ENCODE measurements at regions not wholly inside any gene's neighbourhood (a gene's known extent, or its start where the extent isn't known, plus 50 kb on each side); places are given as distances from the start of the nearest gene placed in this dataset.

DNA sequence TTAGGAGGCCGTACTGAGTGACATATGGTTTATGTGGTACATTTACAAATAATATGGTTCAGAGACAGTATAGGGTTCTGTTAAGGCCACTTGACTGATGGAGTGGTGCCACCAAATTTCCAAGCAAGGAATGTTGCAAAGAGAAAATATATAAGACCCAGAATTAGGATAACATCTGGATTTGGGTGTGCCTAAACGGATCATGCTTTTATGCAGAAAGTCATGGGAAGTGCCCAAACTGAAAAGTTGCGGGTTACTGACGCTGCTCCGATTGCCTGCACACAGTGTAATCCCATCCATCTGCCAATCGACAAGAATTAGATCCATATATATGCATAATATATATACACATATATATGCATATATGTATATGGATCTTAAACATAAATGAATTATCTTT, 138.4 kb upstream of the DCN start:
- Histone ChIP-seq H3K9me3 (ENCODE audit: low read length) (no peaks in the 10 kb centered on the region), H3K4me3 (ENCODE audit: low read length) (no peak overlapping the region), H3K27me3 (ENCODE audit: insufficient read depth, low read length, poor library complexity, severe bottlenecking) (no peaks in the 10 kb centered on the region), H3K36me3 (ENCODE audit: insufficient read depth, low read length) (no peaks in the 10 kb centered on the region), H3K4me1 (ENCODE audit: insufficient read depth, low read length) (no peaks in the 10 kb centered on the region), H3K27ac (ENCODE audit: low read depth, low read length) (no peak overlapping the region)
- no peak for DNase-seq
- Mint-ChIP-seq H3K4me3 (no peak overlapping the region), H3K9me3 (no peaks in the 10 kb centered on the region), H3K4me1 (no peaks in the 10 kb centered on the region), H3K27me3 (peaks cover 0 to 2% of the 10 kb centered on the region in 2 donors), H3K36me3 (no peaks in the 10 kb centered on the region), H3K27ac (no peak overlapping the region)
- CTCF ChIA-PET, result no interaction called here
- POLR2A ChIA-PET, result no interaction called here

DNA sequence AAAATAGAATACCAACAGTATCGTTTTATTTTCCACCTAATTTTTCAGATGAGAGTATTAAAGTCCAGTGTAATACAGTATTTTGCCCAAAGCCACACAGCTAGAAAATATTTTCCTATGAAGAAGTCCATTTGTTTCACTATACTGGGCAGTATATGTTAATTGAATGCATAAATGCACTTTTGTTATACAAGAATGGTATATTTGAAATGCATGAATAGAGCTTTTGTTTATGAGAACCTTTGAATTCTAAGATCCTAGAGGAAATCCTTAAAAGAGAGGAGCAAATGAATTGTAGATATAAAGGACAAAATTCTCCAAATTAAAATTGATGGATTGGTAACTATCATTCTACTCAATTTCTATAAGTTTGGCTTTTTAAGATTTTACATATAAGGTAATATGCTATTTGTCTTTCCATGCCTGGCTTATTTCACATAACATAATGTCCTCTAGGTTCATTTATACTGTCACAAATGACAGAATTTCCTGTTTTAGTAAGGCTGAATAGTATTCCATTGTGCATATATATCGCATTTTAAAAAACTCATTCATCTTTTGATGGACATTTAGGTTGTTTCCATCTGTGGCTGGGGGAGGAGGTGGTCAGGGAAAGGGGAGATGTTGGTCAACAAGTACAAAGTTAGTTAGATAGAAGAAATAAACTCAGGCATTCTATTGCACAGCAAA, 136.6 kb upstream of the DCN start:
- Mint-ChIP-seq H3K36me3 (no peaks in the 10 kb centered on the region), H3K4me1 (no peaks in the 10 kb centered on the region), H3K4me3 (no peak overlapping the region), H3K27ac (no peak overlapping the region), H3K9me3 (peaks cover 0 to 5% (median 0%) of the 10 kb centered on the region in 5 donors), H3K27me3 (peaks cover 0 to 6% of the 10 kb centered on the region in 2 donors)
- no peaks in the 10 kb centered on the region for H3K36me3 ChIP-seq (ENCODE audit: insufficient read depth, low read length)
- no peaks in the 10 kb centered on the region for H3K4me1 ChIP-seq (ENCODE audit: insufficient read depth, low read length)
- ChIA-PET CTCF (no interaction called here), POLR2A (no interaction called here)
- H3K27me3 ChIP-seq (ENCODE audit: insufficient read depth, low read length, poor library complexity, severe bottlenecking), result no peaks in the 10 kb centered on the region
- no peak for DNase-seq
- H3K27ac ChIP-seq (ENCODE audit: low read depth, low read length), result no peak overlapping the region
- H3K4me3 ChIP-seq (ENCODE audit: low read length), result no peak overlapping the region
- H3K9me3 ChIP-seq (ENCODE audit: low read length), result no peaks in the 10 kb centered on the region

DNA sequence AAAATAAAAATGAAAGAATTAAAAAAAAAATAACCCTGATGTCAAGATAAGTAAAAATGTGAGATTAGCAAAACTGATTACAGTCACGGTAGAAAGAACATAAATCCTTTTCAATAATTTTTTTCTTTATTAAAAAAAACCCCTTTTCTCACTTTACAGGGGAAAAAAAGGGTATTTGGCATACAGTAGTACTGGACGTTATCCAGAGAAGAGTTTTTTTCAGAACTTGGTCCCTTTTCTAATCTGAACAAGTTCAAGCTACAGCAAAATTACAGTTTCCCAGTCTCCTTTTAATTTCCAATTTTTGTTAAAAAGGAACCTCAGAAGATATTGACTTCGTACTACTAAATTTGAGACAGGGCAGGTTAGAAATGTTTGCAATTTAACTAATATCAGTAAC, 134.7 kb upstream of the DCN start:
- H3K4me3 Mint-ChIP-seq, result no peak overlapping the region
- CTCF ChIA-PET, result no interaction called here

DNA sequence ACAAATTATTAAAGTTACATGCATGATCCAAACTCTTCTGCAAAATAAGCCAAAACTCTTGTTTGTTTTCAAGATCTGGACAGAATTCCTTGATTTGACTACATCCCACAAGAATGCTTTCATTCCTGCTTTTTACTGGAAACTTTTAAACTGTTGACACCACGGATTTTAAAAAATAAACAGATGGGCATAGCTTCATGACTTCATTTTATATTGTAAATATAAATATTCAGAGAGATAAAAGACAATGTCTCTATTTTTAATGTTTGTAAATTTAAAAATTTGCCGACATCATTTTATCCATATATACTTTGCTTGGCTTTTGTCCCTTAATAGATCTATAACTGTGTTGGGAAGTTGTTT, 134.3 kb upstream of the DCN start:
- Mint-ChIP-seq H3K9me3 (peaks cover 0 to 5% (median 0%) of the 10 kb centered on the region in 5 donors), H3K36me3 (no peaks in the 10 kb centered on the region), H3K4me3 (no peak overlapping the region), H3K27ac (no peak overlapping the region), H3K4me1 (no peaks in the 10 kb centered on the region), H3K27me3 (peaks cover 0 to 9% of the 10 kb centered on the region in 2 donors)
- Histone ChIP-seq H3K4me1 (ENCODE audit: insufficient read depth, low read length) (no peaks in the 10 kb centered on the region), H3K9me3 (ENCODE audit: low read length) (no peaks in the 10 kb centered on the region), H3K27me3 (ENCODE audit: insufficient read depth, low read length, poor library complexity, severe bottlenecking) (no peaks in the 10 kb centered on the region), H3K36me3 (ENCODE audit: insufficient read depth, low read length) (no peaks in the 10 kb centered on the region), H3K4me3 (ENCODE audit: low read length) (no peak overlapping the region), H3K27ac (ENCODE audit: low read depth, low read length) (no peak overlapping the region)
- ChIA-PET CTCF (no interaction called here), POLR2A (no interaction called here)
- DNase-seq, result no peak

More for the DNA sequence above, 134.7 kb upstream of the DCN start:
- Mint-ChIP-seq H3K27ac (no peak overlapping the region), H3K27me3 (peaks cover 0 to 9% of the 10 kb centered on the region in 2 donors), H3K9me3 (peaks cover 0 to 5% (median 0%) of the 10 kb centered on the region in 5 donors), H3K4me1 (no peaks in the 10 kb centered on the region), H3K36me3 (no peaks in the 10 kb centered on the region)
- Histone ChIP-seq H3K27ac (ENCODE audit: low read depth, low read length) (no peak overlapping the region), H3K4me3 (ENCODE audit: low read length) (no peak overlapping the region), H3K9me3 (ENCODE audit: low read length) (no peaks in the 10 kb centered on the region), H3K36me3 (ENCODE audit: insufficient read depth, low read length) (no peaks in the 10 kb centered on the region), H3K4me1 (ENCODE audit: insufficient read depth, low read length) (no peaks in the 10 kb centered on the region), H3K27me3 (ENCODE audit: insufficient read depth, low read length, poor library complexity, severe bottlenecking) (no peaks in the 10 kb centered on the region)
- POLR2A ChIA-PET, result no interaction called here
- no peak for DNase-seq

DNA sequence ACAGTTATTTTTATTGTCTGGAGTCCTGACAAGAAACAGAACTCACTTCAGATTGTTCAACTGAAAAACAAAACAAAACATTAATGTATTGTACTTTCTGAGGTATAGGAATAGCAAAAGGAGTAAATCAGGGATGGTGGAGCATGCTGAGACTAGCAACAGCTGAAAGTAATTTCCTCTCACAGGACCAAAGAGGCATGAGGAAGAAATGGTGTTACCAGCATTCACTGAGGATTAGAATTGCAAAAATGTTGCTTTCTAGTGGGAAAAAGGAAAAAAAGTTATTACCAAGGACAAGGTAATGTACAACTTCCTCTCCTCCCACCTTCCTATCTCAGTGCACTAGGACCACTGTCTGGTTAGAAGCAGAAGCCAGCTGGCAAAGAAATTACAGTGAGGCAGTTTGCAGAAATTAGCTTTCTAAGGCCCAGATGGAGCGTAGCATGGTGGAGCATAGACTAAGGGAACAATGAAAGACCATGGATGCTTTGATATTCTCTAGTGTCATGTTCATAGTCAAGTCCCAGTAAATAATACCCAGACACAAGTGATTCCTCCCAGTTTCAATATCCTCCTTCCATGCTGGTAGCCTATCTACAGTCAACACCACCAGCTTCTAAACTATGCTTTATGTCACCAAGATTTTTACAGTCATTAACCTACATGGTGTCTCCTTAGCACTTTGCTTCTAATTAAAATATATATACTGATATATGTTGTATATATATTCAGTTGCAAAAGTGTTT, 133.7 kb upstream of the DCN start:
- Histone ChIP-seq H3K27me3 (ENCODE audit: insufficient read depth, low read length, poor library complexity, severe bottlenecking) (no peaks in the 10 kb centered on the region), H3K9me3 (ENCODE audit: low read length) (no peaks in the 10 kb centered on the region), H3K27ac (ENCODE audit: low read depth, low read length) (no peak overlapping the region), H3K36me3 (ENCODE audit: insufficient read depth, low read length) (no peaks in the 10 kb centered on the region), H3K4me3 (ENCODE audit: low read length) (no peak overlapping the region), H3K4me1 (ENCODE audit: insufficient read depth, low read length) (no peaks in the 10 kb centered on the region)
- Mint-ChIP-seq H3K27me3 (peaks cover 0 to 9% of the 10 kb centered on the region in 2 donors), H3K4me1 (no peaks in the 10 kb centered on the region), H3K4me3 (no peak overlapping the region), H3K27ac (no peak overlapping the region), H3K36me3 (no peaks in the 10 kb centered on the region), H3K9me3 (peaks cover 0 to 5% (median 0%) of the 10 kb centered on the region in 5 donors)
- ChIA-PET POLR2A (no interaction called here), CTCF (no interaction called here)
- no peak for DNase-seq

DNA sequence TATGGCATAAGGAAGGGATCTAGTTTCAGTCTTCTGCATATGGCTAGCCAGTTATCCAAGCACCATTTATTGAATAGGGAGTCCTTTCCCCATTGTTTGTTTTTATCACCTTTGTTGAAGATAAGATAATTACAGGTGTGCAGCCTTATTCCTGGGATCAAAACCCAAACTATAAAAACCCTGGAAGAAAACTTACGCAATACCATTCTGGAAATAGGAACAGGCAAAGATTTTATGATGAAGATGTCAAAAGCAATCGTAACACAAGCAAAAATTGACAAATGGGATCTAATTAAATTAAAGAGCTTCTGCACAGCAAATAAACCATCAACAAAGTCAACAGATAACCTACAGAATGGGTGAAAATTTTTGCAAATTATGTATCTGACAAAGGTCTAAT, 128.5 kb upstream of the DCN start:
- POLR2A ChIA-PET, result no interaction called here
- no peak for DNase-seq
- H3K9me3 Mint-ChIP-seq, result peaks cover 0 to 5% (median 0%) of the 10 kb centered on the region in 5 donors
- Histone ChIP-seq H3K27ac (ENCODE audit: low read depth, low read length) (no peak overlapping the region), H3K36me3 (ENCODE audit: insufficient read depth, low read length) (no peaks in the 10 kb centered on the region), H3K4me3 (ENCODE audit: low read length) (no peak overlapping the region), H3K4me1 (ENCODE audit: insufficient read depth, low read length) (no peaks in the 10 kb centered on the region), H3K9me3 (ENCODE audit: low read length) (no peaks in the 10 kb centered on the region), H3K27me3 (ENCODE audit: insufficient read depth, low read length, poor library complexity, severe bottlenecking) (no peaks in the 10 kb centered on the region)
- no peak overlapping the region for H3K4me3 Mint-ChIP-seq
- no peaks in the 10 kb centered on the region for H3K4me1 Mint-ChIP-seq
- H3K36me3 Mint-ChIP-seq, result no peaks in the 10 kb centered on the region
- CTCF ChIA-PET, result no interaction called here
- H3K27me3 Mint-ChIP-seq, result peaks cover 7 to 10% of the 10 kb centered on the region in 2 donors
- no peak overlapping the region for H3K27ac Mint-ChIP-seq

DNA sequence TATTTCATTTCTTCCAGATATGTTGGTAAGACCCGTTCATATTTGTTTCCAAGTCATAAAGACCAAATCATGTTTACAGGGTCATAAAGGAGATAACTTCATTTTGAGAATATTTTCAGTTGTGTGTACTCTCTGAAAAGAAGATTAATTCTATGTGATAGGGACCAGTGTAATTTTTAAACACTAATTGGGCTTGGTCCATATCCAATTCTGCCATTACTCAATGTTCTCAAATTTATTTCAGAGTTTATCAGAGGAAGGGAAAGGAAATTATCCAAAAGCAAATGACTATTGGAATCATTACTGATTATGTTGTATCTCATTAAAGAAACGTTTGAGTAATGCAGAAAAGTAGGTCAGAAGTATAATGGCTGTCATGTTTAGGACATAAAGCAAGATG, 126.8 kb upstream of the DCN start:
- H3K27ac Mint-ChIP-seq, result no peak overlapping the region
- H3K4me3 Mint-ChIP-seq, result no peak overlapping the region
- H3K27me3 Mint-ChIP-seq, result peaks cover 3 to 10% of the 10 kb centered on the region in 2 donors
- H3K36me3 Mint-ChIP-seq, result no peaks in the 10 kb centered on the region
- no peaks in the 10 kb centered on the region for H3K4me1 Mint-ChIP-seq
- H3K27ac ChIP-seq (ENCODE audit: low read depth, low read length), result no peak overlapping the region
- peaks cover 0 to 5% (median 0%) of the 10 kb centered on the region in 5 donors for H3K9me3 Mint-ChIP-seq
- no peak overlapping the region for H3K4me3 ChIP-seq (ENCODE audit: low read length)
- CTCF ChIA-PET, result no interaction called here
- no peaks in the 10 kb centered on the region for H3K4me1 ChIP-seq (ENCODE audit: insufficient read depth, low read length)
- H3K9me3 ChIP-seq (ENCODE audit: low read length), result no peaks in the 10 kb centered on the region
- no peaks in the 10 kb centered on the region for H3K36me3 ChIP-seq (ENCODE audit: insufficient read depth, low read length)
- no peak for DNase-seq
- POLR2A ChIA-PET, result no interaction called here
- no peaks in the 10 kb centered on the region for H3K27me3 ChIP-seq (ENCODE audit: insufficient read depth, low read length, poor library complexity, severe bottlenecking)

DNA sequence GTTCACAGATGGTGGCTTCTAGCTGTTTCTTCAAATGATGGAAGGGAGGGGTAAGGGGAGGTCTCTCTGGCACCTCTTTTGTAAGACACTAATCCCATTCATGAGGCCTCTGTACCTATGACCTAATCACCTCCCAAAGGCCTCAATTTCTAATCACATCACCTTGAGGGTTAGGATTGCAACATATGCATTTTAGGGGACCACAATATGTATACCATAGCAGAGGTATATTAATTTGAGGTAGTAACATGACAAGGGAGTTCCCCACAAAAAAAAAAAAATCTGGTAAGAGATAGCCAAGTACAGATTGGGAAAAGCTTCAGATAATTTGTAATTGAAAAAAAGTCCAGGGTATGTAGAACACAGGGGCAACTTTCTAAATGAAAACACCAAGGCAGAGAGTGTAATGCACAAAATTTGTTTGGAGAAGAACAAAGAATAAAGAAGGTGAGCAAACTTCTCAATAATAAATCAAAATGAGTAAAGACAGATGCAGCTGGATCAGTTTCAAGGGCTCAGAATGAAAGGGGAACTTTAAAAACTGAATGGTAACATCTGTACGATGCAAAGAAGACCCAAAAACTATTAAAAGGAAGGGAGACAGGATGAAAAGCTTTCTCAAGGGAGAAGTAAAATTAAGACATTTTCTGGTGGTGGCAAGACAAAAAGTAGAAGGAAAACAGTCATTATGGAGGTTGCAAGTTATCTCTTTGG, 125.5 kb upstream of the DCN start:
- Mint-ChIP-seq H3K9me3 (peaks cover 0 to 5% (median 0%) of the 10 kb centered on the region in 5 donors), H3K4me1 (no peaks in the 10 kb centered on the region), H3K4me3 (no peak overlapping the region), H3K27me3 (peaks cover 0 to 10% of the 10 kb centered on the region in 2 donors), H3K36me3 (no peaks in the 10 kb centered on the region), H3K27ac (no peak overlapping the region)
- Histone ChIP-seq H3K4me3 (ENCODE audit: low read length) (no peak overlapping the region), H3K27ac (ENCODE audit: low read depth, low read length) (no peak overlapping the region), H3K36me3 (ENCODE audit: insufficient read depth, low read length) (no peaks in the 10 kb centered on the region), H3K9me3 (ENCODE audit: low read length) (no peaks in the 10 kb centered on the region), H3K4me1 (ENCODE audit: insufficient read depth, low read length) (no peaks in the 10 kb centered on the region), H3K27me3 (ENCODE audit: insufficient read depth, low read length, poor library complexity, severe bottlenecking) (no peaks in the 10 kb centered on the region)
- POLR2A ChIA-PET, result no interaction called here
- DNase-seq, result no peak
- CTCF ChIA-PET, result no interaction called here
